Keratinocyte (primary cell): ENCODE measurements at regions not wholly inside any gene's neighbourhood (a gene's known extent, or its start where the extent isn't known, plus 50 kb on each side); places are given as distances from the start of the nearest gene placed in this dataset.

Experiments used
- DNase-seq: peaks from one replicate; pipeline ENCODE4 v3.0.0-alpha.2; 2011; ENCODE audit warnings: low read depth, missing footprints, low spot score
- FAIRE-seq: peaks from 2 replicates; lab custom pipeline; 2011; peaks lifted over from hg19 to GRCh38; lab: Jason Lieb, UNC
- H2AFZ ChIP-seq: 2 replicates; pipeline ENCODE4 v1.6.0; 2012; ENCODE audit warnings: low read length, control low read depth, inconsistent platforms; ENCODE audit not compliant: control insufficient read depth
- H3K27ac ChIP-seq: 2 replicates; pipeline ENCODE4 v1.5.1; 2011; ENCODE audit warnings: low read length; ENCODE audit not compliant: control insufficient read depth, insufficient read depth
- H3K27me3 ChIP-seq: 3 replicates; pipeline ENCODE4 v1.6.0; 2011; ENCODE audit warnings: low read length; ENCODE audit not compliant: control insufficient read depth, insufficient read depth; ENCODE audit errors: extremely low read depth
- H3K36me3 ChIP-seq, 2 experiments: 2 replicates in 1 of 2; 3 replicates in 1 of 2; pipeline ENCODE4 v1.5.1; 2011; ENCODE audit warnings: low read length in 2 of 2, mild to moderate bottlenecking in 1 of 2; ENCODE audit not compliant: control insufficient read depth in 2 of 2, insufficient read depth in 2 of 2; ENCODE audit errors: extremely low read depth in 1 of 2
- H3K4me1 ChIP-seq: 3 replicates; pipeline ENCODE4 v1.5.1; 2011; ENCODE audit warnings: low read length; ENCODE audit not compliant: control insufficient read depth, insufficient read depth; ENCODE audit errors: extremely low read depth
- H3K4me2 ChIP-seq: 3 replicates; pipeline ENCODE4 v1.6.0; 2011; ENCODE audit warnings: low read depth, low read length; ENCODE audit not compliant: control insufficient read depth, insufficient read depth; ENCODE audit errors: extremely low read depth
- H3K4me3 ChIP-seq, 3 experiments: fragments of 200-600 bp in 1 of 3; sonication (generic) in 1 of 3; 2 replicates in 2 of 3; 3 replicates in 1 of 3; pipeline ENCODE4 v1.5.1; 2011 to 2016; ENCODE audit warnings: low read length in 3 of 3, mild to moderate bottlenecking in 3 of 3, control low read depth in 2 of 3, inconsistent platforms in 1 of 3, low read depth in 1 of 3, mixed read lengths in 1 of 3, mixed run types in 1 of 3, moderate library complexity in 1 of 3; ENCODE audit not compliant: control insufficient read depth in 2 of 3, insufficient read depth in 2 of 3; ENCODE audit errors: extremely low read depth in 1 of 3
- H3K79me2 ChIP-seq: 2 replicates; pipeline ENCODE4 v1.6.0; 2012; ENCODE audit warnings: low read length; ENCODE audit not compliant: control insufficient read depth, insufficient read depth
- H3K9ac ChIP-seq: 3 replicates; pipeline ENCODE4 v1.6.0; 2011; ENCODE audit warnings: low read length; ENCODE audit not compliant: control insufficient read depth, insufficient read depth; ENCODE audit errors: extremely low read depth
- H3K9me1 ChIP-seq: 3 replicates; pipeline ENCODE4 v1.6.0; 2011; ENCODE audit warnings: low read length; ENCODE audit not compliant: control insufficient read depth, insufficient read depth; ENCODE audit errors: extremely low read depth
- H3K9me3 ChIP-seq: 2 replicates; pipeline ENCODE4 v1.5.1; 2012; ENCODE audit warnings: low read depth, low read length; ENCODE audit not compliant: control insufficient read depth
- H4K20me1 ChIP-seq: 3 replicates; pipeline ENCODE4 v1.6.0; 2011; ENCODE audit warnings: low read length; ENCODE audit not compliant: control insufficient read depth, insufficient read depth; ENCODE audit errors: extremely low read depth
- EZH2 ChIP-seq: IDR thresholded peaks from one replicate; pipeline ENCODE4 v1.6.1; 2012; ENCODE audit warnings: inconsistent platforms, mild to moderate bottlenecking, low read length, moderate library complexity
- dilution Hi-C: fragments of 300-500 bp; cut with MboI; formaldehyde crosslinking; loops from one replicate; pipeline ENCODE4 v1.7.0; 2020; ENCODE audit warnings: low sequenced_read_pairs; ENCODE audit not compliant: extremely low pct_ligation_motif_present
- TF ChIP-seq, protein P1 (sequence below), 3 experiments: IDR thresholded peaks in 1 of 3; conservative IDR thresholded peaks in 1 of 3; optimal IDR thresholded peaks in 1 of 3; 2 replicates in 2 of 3; 3 replicates in 1 of 3; pipeline versions ENCODE3 to v1.5.1; 2011; ENCODE audit warnings: low read length in 3 of 3, mild to moderate bottlenecking in 3 of 3, moderate library complexity in 2 of 3, control low read depth in 1 of 3, inconsistent platforms in 1 of 3; ENCODE audit not compliant: insufficient read depth in 2 of 3; ENCODE audit errors: extremely low read depth in 1 of 3

DNA sequence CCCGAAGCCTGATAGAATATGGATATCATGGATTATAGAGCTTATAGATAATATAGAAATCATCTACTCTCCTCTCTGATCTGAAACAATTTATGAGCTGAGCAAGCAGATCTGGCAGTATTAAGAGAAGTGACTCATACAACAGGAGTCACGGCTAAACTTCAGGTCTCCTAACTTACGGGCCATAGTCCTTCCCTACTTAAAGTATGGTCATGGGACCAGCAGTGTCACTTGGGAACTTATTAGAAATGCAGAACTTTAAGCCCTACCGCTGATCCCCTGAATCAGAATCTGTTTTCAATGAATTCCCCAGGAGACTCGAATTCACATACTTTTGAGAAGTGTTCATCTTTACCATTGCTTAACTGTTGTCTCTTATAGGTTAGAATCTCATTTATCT, 195.7 kb upstream of the FANCL start:
- H3K4me3 ChIP-seq, result no peak overlapping the region
- TF ChIP-seq, protein P1, sequence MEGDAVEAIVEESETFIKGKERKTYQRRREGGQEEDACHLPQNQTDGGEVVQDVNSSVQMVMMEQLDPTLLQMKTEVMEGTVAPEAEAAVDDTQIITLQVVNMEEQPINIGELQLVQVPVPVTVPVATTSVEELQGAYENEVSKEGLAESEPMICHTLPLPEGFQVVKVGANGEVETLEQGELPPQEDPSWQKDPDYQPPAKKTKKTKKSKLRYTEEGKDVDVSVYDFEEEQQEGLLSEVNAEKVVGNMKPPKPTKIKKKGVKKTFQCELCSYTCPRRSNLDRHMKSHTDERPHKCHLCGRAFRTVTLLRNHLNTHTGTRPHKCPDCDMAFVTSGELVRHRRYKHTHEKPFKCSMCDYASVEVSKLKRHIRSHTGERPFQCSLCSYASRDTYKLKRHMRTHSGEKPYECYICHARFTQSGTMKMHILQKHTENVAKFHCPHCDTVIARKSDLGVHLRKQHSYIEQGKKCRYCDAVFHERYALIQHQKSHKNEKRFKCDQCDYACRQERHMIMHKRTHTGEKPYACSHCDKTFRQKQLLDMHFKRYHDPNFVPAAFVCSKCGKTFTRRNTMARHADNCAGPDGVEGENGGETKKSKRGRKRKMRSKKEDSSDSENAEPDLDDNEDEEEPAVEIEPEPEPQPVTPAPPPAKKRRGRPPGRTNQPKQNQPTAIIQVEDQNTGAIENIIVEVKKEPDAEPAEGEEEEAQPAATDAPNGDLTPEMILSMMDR (optimal IDR thresholded peaks at IDR 0.05 in 1 of 3, IDR thresholded peaks at IDR 0.05 in 1 of 3, conservative IDR thresholded peaks at IDR 0.05 in 1 of 3; ENCODE audit: extremely low read depth in 1 of 3, insufficient read depth in 2 of 3, low read length in 3 of 3), result no peak
- TF ChIP-seq EZH2, result no peak
- H3K9ac ChIP-seq, result no peak overlapping the region
- H2AFZ ChIP-seq, result no peak overlapping the region
- no peaks in the 10 kb centered on the region for H3K27me3 ChIP-seq
- no peak overlapping the region for H3K27ac ChIP-seq
- H3K79me2 ChIP-seq, result no peaks in the 10 kb centered on the region
- dilution Hi-C loops, result no loop called here
- H3K4me1 ChIP-seq, result no peaks in the 10 kb centered on the region
- no peaks in the 10 kb centered on the region for H4K20me1 ChIP-seq
- no peaks in the 10 kb centered on the region for H3K9me3 ChIP-seq
- DNase-seq (no peak), FAIRE-seq (no peak)
- H3K36me3 ChIP-seq, result no peaks in the 10 kb centered on the region
- no peaks in the 10 kb centered on the region for H3K9me1 ChIP-seq
- H3K4me2 ChIP-seq, result no peak overlapping the region

DNA sequence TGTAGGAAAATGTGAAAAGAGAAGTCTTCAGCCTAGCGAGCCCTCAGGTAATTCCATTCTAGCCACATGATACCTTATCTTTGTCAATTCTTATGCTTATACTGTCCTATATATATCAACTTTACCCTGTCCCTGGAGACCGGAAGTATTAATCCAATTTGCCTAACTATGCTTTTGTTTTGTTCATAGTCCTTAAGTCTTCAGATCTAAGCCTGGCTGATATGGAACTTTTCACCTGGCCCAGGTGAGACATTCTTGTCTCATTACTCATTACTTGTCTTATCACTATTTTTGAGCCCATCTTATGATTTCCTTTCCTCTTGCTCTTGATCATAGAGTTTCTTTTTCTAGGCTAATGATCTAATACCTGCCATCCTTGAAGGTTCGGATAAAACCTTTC, 194.1 kb upstream of the FANCL start:
- TF ChIP-seq, protein P1 (optimal IDR thresholded peaks at IDR 0.05 in 1 of 3, IDR thresholded peaks at IDR 0.05 in 1 of 3, conservative IDR thresholded peaks at IDR 0.05 in 1 of 3; ENCODE audit: extremely low read depth in 1 of 3, insufficient read depth in 2 of 3, low read length in 3 of 3), result no peak
- no peak for TF ChIP-seq EZH2
- Histone ChIP-seq H3K79me2 (no peaks in the 10 kb centered on the region), H3K4me1 (no peaks in the 10 kb centered on the region), H3K4me3 (no peak overlapping the region), H3K36me3 (no peaks in the 10 kb centered on the region), H3K9ac (no peak overlapping the region), H3K27me3 (no peaks in the 10 kb centered on the region), H4K20me1 (no peaks in the 10 kb centered on the region), H3K9me3 (no peaks in the 10 kb centered on the region), H2AFZ (no peak overlapping the region), H3K9me1 (no peaks in the 10 kb centered on the region), H3K4me2 (no peak overlapping the region), H3K27ac (no peak overlapping the region)
- dilution Hi-C loops, result no loop called here
- no peak for DNase-seq
- FAIRE-seq, result no peak
